ENCODE measurements at regions not wholly inside any gene's neighbourhood (a gene's known extent, or its start where the extent isn't known, plus 50 kb on each side); places are given as distances from the start of the nearest gene placed in this dataset.

DNA sequence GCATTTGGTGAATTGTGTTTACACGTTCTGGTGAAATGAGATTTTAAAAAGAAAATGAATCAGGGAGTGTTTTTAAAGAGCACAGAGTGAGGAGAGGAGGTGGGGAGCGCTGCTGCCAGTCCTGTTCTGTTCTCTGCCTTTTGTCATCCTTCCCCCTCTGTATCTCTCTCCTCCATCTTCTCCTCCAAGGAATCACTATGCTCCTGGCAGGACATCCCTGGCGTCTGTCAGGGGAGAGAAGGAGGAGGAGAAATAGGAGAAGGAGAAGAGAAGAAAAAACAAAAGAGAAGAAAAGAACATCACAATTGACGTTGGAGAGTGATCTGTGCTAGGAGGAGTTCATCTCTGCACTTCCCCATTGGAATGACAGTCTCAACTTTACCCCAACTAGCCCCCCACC, 627.6 kb upstream of the TBL1XR1 start:
- no peak overlapping the region for H3K4me3 ChIP-seq (ENCODE audit: low read depth in 1 of 3, low read length in 3 of 3)
- peak overlapping the region; percentile 94 for H3K27ac ChIP-seq (ENCODE audit: low read depth in 1 of 2, low read length in 2 of 2)
- 54% methylated on average over 4 of the region's 4 CpGs for WGBS

DNA sequence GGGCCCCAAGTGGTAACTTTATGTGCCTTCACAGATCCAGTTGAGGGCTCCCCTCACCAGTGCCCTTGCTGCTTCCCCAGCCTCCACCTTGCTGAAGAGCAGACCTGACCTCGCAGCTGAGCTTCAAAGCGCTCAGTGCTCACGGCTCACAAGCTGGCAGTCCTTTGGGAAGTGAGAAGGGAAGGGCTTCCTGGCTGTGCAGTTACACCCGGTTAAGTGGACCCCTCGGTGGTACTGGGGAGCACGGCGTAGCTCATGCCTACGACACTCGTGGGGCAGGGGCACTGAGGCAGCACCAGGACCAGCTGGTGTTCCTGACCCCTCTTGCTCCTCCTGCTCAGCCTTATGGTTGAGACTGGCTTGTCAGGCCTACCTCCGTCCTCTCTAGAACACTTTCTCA, 629.0 kb upstream of the TBL1XR1 start:
- DNase-seq (ENCODE audit: low spot score), result no peak
- H3K4me3 ChIP-seq (ENCODE audit: low read depth in 1 of 3, low read length in 3 of 3), result no peak overlapping the region
- H3K9me3 ChIP-seq (ENCODE audit: control insufficient read depth in 4 of 4, low read length in 3 of 4), result no peaks in the 10 kb centered on the region
- peaks cover 11 to 46% (median 35%) of the 10 kb centered on the region in 4 donors for H3K4me1 ChIP-seq (ENCODE audit: control insufficient read depth in 4 of 4, insufficient read depth in 4 of 4, low read length in 3 of 4)
- H3K36me3 ChIP-seq (ENCODE audit: control insufficient read depth in 4 of 4, insufficient read depth in 3 of 4, low read depth in 1 of 4, low read length in 3 of 4), result no peaks in the 10 kb centered on the region
- 94% methylated on average over 10 of the region's 10 CpGs for WGBS
- no peak overlapping the region for H3K9ac ChIP-seq (ENCODE audit: low read depth in 1 of 2, low read length in 2 of 2)
- TF ChIP-seq RXRA (IDR thresholded peaks at IDR 0.05) (no peak), HNF4A (conservative IDR thresholded peaks at IDR 0.05) (no peak), EGR1 (IDR thresholded peaks at IDR 0.05; ENCODE audit: low read depth in 2 of 2) (no peak), GABPA (IDR thresholded peaks at IDR 0.05 in 1 of 2, conservative IDR thresholded peaks at IDR 0.05 in 1 of 2) (no peak), HNF4G (IDR thresholded peaks at IDR 0.05) (no peak), YY1 (IDR thresholded peaks at IDR 0.05) (no peak), SP1 (IDR thresholded peaks at IDR 0.05) (no peak), RAD21 (IDR thresholded peaks at IDR 0.05) (no peak), NR2F2 (IDR thresholded peaks at IDR 0.05) (no peak), FOXA1 (IDR thresholded peaks at IDR 0.05) (no peak)
- TF ChIP-seq, protein P1, sequence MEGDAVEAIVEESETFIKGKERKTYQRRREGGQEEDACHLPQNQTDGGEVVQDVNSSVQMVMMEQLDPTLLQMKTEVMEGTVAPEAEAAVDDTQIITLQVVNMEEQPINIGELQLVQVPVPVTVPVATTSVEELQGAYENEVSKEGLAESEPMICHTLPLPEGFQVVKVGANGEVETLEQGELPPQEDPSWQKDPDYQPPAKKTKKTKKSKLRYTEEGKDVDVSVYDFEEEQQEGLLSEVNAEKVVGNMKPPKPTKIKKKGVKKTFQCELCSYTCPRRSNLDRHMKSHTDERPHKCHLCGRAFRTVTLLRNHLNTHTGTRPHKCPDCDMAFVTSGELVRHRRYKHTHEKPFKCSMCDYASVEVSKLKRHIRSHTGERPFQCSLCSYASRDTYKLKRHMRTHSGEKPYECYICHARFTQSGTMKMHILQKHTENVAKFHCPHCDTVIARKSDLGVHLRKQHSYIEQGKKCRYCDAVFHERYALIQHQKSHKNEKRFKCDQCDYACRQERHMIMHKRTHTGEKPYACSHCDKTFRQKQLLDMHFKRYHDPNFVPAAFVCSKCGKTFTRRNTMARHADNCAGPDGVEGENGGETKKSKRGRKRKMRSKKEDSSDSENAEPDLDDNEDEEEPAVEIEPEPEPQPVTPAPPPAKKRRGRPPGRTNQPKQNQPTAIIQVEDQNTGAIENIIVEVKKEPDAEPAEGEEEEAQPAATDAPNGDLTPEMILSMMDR (IDR thresholded peaks at IDR 0.05; ENCODE audit: low read depth, low read length, missing input control), result no peak
- TF ChIP-seq, protein P2, sequence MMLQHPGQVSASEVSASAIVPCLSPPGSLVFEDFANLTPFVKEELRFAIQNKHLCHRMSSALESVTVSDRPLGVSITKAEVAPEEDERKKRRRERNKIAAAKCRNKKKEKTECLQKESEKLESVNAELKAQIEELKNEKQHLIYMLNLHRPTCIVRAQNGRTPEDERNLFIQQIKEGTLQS (IDR thresholded peaks at IDR 0.05), result no peak
- TF ChIP-seq, protein P3, sequence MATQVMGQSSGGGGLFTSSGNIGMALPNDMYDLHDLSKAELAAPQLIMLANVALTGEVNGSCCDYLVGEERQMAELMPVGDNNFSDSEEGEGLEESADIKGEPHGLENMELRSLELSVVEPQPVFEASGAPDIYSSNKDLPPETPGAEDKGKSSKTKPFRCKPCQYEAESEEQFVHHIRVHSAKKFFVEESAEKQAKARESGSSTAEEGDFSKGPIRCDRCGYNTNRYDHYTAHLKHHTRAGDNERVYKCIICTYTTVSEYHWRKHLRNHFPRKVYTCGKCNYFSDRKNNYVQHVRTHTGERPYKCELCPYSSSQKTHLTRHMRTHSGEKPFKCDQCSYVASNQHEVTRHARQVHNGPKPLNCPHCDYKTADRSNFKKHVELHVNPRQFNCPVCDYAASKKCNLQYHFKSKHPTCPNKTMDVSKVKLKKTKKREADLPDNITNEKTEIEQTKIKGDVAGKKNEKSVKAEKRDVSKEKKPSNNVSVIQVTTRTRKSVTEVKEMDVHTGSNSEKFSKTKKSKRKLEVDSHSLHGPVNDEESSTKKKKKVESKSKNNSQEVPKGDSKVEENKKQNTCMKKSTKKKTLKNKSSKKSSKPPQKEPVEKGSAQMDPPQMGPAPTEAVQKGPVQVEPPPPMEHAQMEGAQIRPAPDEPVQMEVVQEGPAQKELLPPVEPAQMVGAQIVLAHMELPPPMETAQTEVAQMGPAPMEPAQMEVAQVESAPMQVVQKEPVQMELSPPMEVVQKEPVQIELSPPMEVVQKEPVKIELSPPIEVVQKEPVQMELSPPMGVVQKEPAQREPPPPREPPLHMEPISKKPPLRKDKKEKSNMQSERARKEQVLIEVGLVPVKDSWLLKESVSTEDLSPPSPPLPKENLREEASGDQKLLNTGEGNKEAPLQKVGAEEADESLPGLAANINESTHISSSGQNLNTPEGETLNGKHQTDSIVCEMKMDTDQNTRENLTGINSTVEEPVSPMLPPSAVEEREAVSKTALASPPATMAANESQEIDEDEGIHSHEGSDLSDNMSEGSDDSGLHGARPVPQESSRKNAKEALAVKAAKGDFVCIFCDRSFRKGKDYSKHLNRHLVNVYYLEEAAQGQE (IDR thresholded peaks at IDR 0.05), result no peak
- TF ChIP-seq, protein P4, sequence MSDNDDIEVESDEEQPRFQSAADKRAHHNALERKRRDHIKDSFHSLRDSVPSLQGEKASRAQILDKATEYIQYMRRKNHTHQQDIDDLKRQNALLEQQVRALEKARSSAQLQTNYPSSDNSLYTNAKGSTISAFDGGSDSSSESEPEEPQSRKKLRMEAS (IDR thresholded peaks at IDR 0.05), result no peak
- no peaks in the 10 kb centered on the region for H3K27me3 ChIP-seq (ENCODE audit: control insufficient read depth in 4 of 4, insufficient read depth in 4 of 4, low read length in 3 of 4)
- peak overlapping the region in 1 of 2 donors; percentile 24 for H3K27ac ChIP-seq (ENCODE audit: low read depth in 1 of 2, low read length in 2 of 2)

More for the DNA sequence above, 627.6 kb upstream of the TBL1XR1 start:
- no peak for DNase-seq (ENCODE audit: low spot score)
- H3K9ac ChIP-seq (ENCODE audit: low read depth in 1 of 2, low read length in 2 of 2), result peak overlapping the region in 1 of 2 donors; percentile 60
- peaks cover 11 to 41% (median 30%) of the 10 kb centered on the region in 4 donors for H3K4me1 ChIP-seq (ENCODE audit: control insufficient read depth in 4 of 4, insufficient read depth in 4 of 4, low read length in 3 of 4)
- TF ChIP-seq, protein P1 (IDR thresholded peaks at IDR 0.05; ENCODE audit: low read depth, low read length, missing input control), result no peak
- no peak for TF ChIP-seq FOXA2 (IDR thresholded peaks at IDR 0.05)
- TF ChIP-seq, protein P2 (IDR thresholded peaks at IDR 0.05), result no peak
- H3K36me3 ChIP-seq (ENCODE audit: control insufficient read depth in 4 of 4, insufficient read depth in 3 of 4, low read depth in 1 of 4, low read length in 3 of 4), result no peaks in the 10 kb centered on the region
- H3K27me3 ChIP-seq (ENCODE audit: control insufficient read depth in 4 of 4, insufficient read depth in 4 of 4, low read length in 3 of 4), result no peaks in the 10 kb centered on the region
- no peaks in the 10 kb centered on the region for H3K9me3 ChIP-seq (ENCODE audit: control insufficient read depth in 4 of 4, low read length in 3 of 4)
